Coronary artery (tissue), 2 donors: ENCODE measurements at regions not wholly inside any gene's neighbourhood (a gene's known extent, or its start where the extent isn't known, plus 50 kb on each side); places are given as distances from the start of the nearest gene placed in this dataset.

Experiments used
- DNase-seq: peaks from one replicate; pipeline ENCODE4 v3.0.0-alpha.2; 2017; ENCODE audit warnings: low spot score
- H3K27ac ChIP-seq, 2 donors: fragments of 200-600 bp; sonication (generic); one replicate each; pipeline ENCODE4 v1.5.1; 2016 to 2019
- H3K4me3 ChIP-seq: fragments of 200-600 bp; sonication (generic); 2 replicates; pipeline ENCODE4 v1.5.1; 2016; ENCODE audit warnings: mild to moderate bottlenecking, moderate library complexity
- TF ChIP-seq, protein P1 (sequence below): fragments of 200-600 bp; sonication (generic); IDR thresholded peaks from one replicate; pipeline ENCODE4 v1.5.1; 2019; ENCODE audit warnings: antibody characterized with exemption

DNA sequence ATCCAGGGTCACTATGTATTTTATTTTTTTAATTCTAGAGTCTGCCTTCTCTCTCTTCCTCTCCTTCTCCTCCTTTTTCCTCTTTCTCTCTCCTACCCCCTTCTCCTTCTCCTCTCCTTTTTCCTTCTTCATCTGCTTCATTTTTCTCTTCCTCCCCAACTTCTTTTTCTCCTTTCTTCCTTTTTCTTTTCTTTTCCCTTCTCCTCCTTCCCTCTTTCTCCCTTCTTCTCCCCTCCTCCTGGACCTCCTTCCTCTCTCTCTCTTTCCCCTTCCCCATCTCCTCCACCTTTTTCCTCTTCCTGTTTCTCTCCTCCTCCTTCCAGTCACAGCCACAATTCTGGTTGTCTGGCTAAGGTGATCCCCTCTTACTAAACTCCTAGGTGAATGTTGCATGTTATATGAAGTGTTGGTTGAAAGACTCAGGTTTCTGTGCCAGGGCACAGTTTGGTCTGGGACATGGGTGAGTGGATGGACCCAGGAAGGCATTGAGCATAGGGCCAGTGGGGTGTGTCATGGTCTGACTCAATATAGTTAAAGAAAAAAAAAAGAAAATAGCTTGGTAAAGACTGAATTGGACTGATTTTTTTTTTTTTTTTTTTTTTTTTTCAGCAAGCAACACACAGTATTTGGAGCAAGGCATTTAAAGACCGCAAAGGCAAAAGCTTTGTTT is 266.9 kb downstream of the TGFB2 start:
- DNase-seq = no peak
- no peak overlapping the region for H3K4me3 ChIP-seq
- no peak overlapping the region for H3K27ac ChIP-seq
- TF ChIP-seq, protein P1, sequence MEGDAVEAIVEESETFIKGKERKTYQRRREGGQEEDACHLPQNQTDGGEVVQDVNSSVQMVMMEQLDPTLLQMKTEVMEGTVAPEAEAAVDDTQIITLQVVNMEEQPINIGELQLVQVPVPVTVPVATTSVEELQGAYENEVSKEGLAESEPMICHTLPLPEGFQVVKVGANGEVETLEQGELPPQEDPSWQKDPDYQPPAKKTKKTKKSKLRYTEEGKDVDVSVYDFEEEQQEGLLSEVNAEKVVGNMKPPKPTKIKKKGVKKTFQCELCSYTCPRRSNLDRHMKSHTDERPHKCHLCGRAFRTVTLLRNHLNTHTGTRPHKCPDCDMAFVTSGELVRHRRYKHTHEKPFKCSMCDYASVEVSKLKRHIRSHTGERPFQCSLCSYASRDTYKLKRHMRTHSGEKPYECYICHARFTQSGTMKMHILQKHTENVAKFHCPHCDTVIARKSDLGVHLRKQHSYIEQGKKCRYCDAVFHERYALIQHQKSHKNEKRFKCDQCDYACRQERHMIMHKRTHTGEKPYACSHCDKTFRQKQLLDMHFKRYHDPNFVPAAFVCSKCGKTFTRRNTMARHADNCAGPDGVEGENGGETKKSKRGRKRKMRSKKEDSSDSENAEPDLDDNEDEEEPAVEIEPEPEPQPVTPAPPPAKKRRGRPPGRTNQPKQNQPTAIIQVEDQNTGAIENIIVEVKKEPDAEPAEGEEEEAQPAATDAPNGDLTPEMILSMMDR = no peak

DNA sequence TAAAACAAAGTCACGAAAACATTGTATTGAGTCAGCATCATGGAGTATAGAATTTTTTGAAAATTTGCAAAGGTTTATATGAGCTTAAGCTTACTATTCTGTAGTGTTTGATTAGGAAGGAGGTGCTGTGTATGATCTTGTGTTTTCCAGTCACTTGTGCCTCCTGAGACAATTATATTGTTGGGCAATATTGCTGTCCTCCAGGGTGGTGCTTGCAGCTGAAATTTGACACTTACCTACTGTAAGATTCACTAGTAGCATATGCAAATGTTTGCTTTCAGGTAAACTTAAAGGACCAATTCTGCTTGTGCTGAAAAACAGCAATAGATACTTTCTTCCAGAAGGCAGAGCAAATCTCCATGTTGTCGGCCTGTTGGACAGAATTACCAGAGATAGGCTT is 268.0 kb downstream of the TGFB2 start:
- no peak overlapping the region for H3K27ac ChIP-seq
- TF ChIP-seq, protein P1 = no peak
- DNase-seq = no peak
- H3K4me3 ChIP-seq = no peak overlapping the region

DNA sequence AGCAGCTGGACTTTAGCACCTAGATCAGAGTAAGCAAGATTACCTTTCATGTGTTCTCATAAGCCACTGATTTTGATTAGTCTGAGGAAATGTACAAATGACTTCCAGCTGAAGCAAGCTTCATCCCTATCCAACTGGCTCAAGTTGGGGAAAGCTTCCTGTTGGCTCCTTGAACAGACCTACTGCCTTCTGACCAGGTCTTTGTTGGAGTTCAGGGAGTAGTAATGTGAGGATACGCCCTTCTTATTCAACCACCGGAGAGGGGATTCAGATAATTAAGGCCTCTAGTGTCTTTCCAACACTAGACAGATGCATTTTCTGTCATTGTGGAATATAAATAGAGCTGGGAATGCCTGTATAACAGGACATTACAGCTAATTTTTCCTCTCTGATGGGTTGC is 268.9 kb downstream of the TGFB2 start:
- no peak overlapping the region for H3K4me3 ChIP-seq
- TF ChIP-seq, protein P1 = no peak
- no peak for DNase-seq
- H3K27ac ChIP-seq = no peak overlapping the region

DNA sequence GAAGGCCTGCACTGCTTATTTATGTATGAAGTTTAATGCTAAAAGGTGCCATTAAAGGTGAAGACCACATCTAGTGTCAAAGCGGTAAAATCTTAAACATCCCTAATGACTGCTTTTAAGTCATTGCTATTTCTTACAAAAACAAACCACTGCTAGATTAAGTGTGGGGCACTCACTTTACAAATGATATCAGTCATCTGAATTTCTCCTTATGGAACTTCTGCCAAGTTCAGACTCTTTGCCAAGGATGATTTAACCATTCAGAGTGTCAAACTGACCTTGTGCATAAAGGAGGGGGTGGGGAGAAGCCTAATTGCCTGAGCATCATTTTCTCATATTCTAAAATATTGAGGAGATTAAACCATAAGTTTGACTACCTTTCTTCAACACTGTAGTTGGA is 271.5 kb downstream of the TGFB2 start:
- Histone ChIP-seq H3K4me3 (no peak overlapping the region), H3K27ac (no peak overlapping the region)
- no peak for DNase-seq
- TF ChIP-seq, protein P1 = no peak

DNA sequence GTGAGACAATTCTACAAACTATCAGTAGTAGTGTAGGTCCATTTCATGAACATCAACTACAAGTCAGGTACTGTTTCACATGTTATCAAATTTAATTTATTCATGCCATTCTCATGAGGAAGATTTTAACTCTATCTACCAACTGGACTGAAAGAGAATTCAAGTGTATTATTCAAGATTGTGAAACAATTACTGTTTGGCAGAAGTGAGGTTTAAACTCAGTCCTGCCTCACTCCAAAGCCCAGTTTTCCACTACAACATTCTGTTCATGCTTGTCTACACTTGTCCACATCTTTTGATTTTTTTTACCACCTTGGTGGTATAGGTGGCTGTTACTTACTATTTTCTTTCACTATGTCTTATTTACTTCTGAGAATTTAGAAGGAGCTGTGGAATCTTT is 272.9 kb downstream of the TGFB2 start:
- TF ChIP-seq, protein P1 = no peak
- no peak for DNase-seq
- Histone ChIP-seq H3K4me3 (no peak overlapping the region), H3K27ac (no peak overlapping the region)

DNA sequence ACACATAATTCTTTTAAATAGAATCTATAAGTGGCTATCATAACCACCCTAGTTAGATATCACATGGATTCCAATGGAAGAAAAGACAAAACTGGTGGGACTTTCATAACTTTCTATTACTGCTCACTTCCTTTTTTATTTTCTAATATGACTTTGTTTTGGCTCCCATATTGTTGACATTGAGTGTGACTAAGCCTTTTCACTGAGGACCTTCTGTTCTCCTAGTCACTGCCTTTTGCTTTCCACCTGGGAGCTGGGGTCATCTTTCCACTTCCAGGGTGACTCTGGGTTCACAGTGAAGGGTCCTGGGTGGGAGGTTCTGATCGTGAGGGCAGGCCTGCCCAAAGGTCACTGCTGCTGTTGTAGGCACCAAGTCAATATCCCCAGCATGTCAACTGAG is 275.8 kb downstream of the TGFB2 start:
- Histone ChIP-seq H3K27ac (peak overlapping the region; percentile 55 to 73), H3K4me3 (no peak overlapping the region)
- no peak for DNase-seq
- TF ChIP-seq, protein P1 = no peak

DNA sequence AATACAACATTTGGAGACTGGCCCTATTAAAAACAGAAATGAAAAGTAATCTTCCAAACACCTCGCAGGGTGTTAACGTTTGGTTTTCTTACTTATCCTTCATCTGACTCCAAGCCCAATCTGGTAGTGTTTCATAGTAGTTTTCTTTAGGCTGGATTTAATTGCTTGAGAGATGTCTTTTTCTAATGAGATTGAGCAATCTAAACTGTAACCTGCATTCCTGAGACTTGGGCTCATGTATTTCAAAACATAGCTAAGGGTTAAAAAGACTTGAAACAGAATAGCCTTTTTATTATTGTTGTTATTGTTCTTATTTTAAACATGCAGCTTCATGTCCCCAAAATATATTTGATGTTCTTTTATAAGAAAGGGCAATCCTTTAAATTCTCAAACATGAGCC is 278.9 kb downstream of the TGFB2 start:
- no peak overlapping the region for H3K27ac ChIP-seq
- H3K4me3 ChIP-seq = no peak overlapping the region
- TF ChIP-seq, protein P1 = no peak
- no peak for DNase-seq
